Stimulated activated CD4-positive, alpha-beta T cell treated with anti-CD3 and anti-CD28 coated beads, Interleukin-1b, Interleukin-23, amount 100 ng/mL, for 48 hours (primary cell): ENCODE measurements at regions not wholly inside any gene's neighbourhood (a gene's known extent, or its start where the extent isn't known, plus 50 kb on each side); places are given as distances from the start of the nearest gene placed in this dataset.
"Not testable (repeated sequence)": the region's sequence is repeated elsewhere in the genome, so short reads cannot be mapped to it uniquely, and the experiment has no call there.

Experiments
- DNase-seq: peaks from one replicate; pipeline ENCODE4 v3.0.0-alpha.2; 2020

GRCh38 chr22:48302657-48303368 lies 1524.9 kb downstream of the BRD1 start:
- no peak for DNase-seq

GRCh38 chr22:48301908-48302307 lies 1525.8 kb downstream of the BRD1 start:
- no peak for DNase-seq

GRCh38 chr22:48301421-48301820 lies 1526.3 kb downstream of the BRD1 start:
- DNase-seq = no peak

GRCh38 chr22:48300877-48301276 lies 1526.8 kb downstream of the BRD1 start:
- DNase-seq = no peak

DNA sequence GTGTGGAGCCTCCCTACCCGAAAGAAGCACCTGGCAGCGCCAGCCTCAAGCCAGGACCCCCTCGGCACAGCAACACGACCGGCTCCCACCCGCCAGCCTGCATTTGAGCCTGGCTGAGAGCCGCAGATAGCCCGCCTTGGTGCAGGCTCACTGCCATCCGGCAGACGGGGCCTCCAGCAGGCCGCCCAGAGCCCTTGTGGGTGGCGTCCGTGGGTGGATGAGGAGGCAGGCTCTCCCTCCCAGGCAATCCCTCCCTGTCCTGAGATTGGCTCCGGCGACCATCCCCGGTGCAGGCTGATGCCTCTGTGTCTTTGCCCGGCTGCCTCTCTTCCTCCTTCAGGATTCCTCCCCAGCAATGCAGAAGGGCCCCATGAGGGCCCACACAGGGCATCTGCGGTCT lies 1527.9 kb downstream of the BRD1 start:
- no peak for DNase-seq

DNA sequence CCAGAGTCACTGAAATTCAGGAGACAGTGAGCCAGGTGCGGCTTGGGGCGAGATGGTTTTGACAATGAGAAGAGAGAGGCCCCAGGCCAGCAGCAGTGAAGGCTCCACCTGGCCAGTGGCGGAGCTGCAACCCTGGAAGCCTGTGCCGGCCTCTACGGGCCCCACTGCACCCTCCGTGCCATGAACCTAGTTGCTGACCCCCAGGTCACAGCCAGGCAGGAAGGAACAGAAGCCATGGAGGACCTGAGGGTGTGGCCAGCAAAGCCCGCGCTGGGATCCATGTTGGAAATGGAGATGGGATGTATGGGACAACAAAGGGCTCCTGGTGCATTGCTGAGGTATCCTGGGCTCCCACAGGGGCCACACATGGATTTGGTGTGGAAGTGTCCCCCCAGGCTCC lies 1528.5 kb downstream of the BRD1 start:
- DNase-seq = no peak

DNA sequence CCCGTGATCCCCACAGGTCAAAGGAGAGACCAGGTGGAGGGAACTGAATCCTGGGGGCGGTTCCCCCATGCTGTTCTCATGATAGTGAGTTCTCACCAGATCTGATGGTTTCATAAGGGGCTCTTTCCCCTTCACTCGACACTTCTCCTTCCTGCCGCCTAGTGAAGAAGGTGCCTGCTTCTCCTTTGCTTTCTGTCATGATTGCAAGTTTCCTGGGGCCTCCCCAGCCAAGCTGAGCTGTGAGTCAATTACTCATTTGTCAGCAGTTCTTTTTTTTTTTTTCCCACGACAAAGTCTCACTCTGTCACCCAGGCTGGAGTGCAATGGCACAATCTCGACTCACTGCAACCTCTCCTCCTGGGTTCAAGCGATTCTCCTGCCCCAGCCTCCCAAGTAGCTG lies 1530.4 kb downstream of the BRD1 start:
- no peak for DNase-seq

DNA sequence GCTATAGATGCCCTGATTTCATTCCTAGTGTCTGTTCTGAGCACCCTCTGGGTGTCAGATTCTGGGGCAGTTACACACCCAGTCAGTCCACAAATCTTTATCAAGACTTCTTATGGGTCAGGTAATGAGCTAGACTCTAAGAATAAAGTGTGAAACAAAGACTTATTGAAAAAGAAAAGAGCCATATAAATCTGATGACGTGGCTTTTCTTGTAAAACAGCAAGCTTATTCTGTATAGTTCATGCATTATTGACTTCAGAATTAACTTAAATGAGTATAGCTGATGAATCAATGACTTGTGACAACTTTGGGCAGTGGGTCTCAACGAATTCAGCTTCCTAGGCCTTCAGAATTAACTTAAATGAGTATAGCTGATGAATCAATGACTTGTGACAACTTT lies 1527.5 kb downstream of the TBC1D22A start:
- not testable (repeated sequence) for DNase-seq

GRCh38 chr22:48288376-48288940 lies 1526.0 kb downstream of the TBC1D22A start:
- DNase-seq = no peak

DNA sequence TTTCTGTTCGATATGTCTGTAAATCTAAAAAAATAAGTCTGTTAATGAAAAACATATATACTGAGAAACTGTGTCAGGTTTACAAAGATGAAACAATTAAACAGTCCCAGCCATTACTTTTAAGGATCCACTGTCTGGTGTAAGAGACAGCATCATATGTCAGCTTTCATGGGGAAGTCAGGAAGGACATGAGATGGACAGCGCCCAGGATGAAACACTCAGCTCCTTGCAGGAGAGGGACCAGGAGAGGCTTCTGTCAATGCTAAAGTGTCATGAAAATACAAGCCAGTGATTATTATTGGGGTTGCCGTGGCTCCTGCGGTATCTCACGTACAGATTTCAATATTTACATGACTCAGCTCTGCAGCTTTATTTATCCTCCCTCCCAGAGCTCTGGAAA lies 1524.6 kb downstream of the TBC1D22A start:
- DNase-seq = no peak

- DNase-seq = no peak
Observed at GRCh38 chr22:48284671-48285070, 1522.2 kb downstream of the TBC1D22A start.

- DNase-seq = no peak
Observed at GRCh38 chr22:48282804-48283203, 1520.4 kb downstream of the TBC1D22A start.

GRCh38 chr22:48279461-48279756 lies 1517.0 kb downstream of the TBC1D22A start:
- DNase-seq = no peak

DNA sequence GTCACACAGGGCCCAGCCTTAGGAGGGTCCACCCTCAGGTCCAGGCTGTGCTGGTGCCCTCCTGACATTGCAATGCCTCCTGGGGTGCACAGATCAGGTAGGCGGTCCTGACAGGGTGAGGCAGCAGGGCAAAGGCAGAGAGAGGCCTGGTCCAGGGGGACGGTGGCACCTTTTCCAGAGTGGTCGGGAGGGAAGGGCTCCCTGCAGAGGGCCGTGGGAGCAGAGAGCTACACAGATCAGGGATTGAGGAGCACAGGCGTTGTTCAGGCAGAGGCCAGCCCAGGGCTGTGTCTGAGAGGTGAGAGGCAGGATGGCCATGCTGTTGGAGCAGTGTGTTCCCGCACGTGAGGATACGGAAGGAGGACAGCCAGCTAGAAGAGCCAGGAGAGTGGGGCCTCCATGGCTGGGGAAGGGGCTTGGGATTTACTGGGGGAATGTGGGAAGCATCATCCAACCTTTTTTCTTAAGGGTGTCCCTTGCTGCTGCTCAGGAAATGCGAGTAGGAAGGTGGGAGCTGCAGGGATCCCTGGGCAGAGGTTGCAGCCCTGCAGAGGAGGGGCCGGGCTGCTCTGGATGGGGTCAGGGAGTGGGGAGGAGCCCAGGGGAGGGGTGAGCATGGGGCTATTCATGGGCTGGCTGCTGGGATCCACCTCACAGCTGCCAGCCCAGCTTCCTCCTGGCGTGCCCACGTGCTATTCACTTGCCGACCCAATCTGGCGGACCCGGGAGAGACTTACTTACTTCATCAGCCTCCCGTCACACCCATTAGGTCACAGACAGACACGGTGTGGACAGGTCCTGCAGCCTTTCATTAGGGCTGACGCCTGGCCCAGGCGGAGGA lies 1516.4 kb downstream of the TBC1D22A start:
- no peak for DNase-seq

- no peak for DNase-seq
Observed at GRCh38 chr22:48277868-48278581, 1515.6 kb downstream of the TBC1D22A start.

- DNase-seq = no peak
Observed at GRCh38 chr22:48276994-48277867, 1514.8 kb downstream of the TBC1D22A start.

DNA sequence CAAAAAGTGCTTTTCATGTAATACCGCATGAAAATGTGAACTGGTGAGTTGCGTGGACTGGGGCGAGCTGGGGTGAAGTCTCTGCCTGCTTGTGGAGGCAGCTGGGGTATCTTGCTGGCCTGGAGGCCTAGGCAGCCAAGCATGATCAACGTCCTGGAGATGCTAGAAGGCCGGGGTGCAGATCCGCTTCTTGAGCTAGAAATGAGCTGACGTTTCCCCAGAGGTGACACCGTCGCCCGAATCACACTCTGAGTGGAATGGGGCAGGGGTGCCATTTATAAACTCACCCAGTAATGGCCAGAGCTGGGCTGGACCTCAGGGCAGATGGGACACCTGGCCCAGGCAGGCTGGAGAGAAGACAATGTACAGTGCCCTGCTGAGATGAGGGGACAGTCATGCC lies 1513.0 kb downstream of the TBC1D22A start:
- DNase-seq = no peak

- no peak for DNase-seq
Observed at GRCh38 chr22:48270731-48271130, 1508.3 kb downstream of the TBC1D22A start.

- no peak for DNase-seq
Observed at GRCh38 chr22:48268771-48269552, 1506.5 kb downstream of the TBC1D22A start.

- no peak for DNase-seq
Observed at GRCh38 chr22:48268293-48268692, 1505.8 kb downstream of the TBC1D22A start.

DNA sequence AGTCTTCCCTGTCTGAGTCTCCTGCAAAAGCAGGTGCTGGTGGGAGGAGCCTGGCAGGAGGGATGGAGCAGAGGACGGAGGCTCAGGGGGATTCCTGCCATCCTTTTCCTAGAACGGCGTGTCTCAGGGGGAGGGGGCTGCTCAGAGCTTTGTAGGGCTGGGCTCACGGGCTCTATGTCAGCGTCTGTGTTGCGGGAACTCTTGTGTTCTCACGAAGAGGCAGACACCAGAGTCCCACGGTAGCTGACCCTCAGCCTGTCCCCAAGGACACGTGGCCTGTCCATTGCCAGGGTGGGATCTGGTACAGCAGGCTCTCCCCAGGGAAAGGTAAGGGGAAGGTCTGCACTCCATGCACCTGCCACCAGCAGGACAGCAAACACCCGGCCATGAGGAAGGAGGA lies 1505.2 kb downstream of the TBC1D22A start:
- no peak for DNase-seq
